MCF 10A (cell line): ENCODE measurements at regions not wholly inside any gene's neighbourhood (a gene's known extent, or its start where the extent isn't known, plus 50 kb on each side); places are given as distances from the start of the nearest gene placed in this dataset.
A peak's percentile ranks its signal among the peaks of the same experiment; 100 is the strongest.

Experiments used
- BruUV-seq: library from RNA; stranded (reverse); fragments of 400-500 nt; replicated peaks from 2 replicates; lab custom pipeline; 2021; lab: Mats Ljungman, UMichigan
- CTCF ChIA-PET: fragments of 300-600 bp; sonication (Branson Sonifier 250); formaldehyde crosslinking; extraction: SDS; loops from one replicate; lab custom pipeline; 2021; ENCODE audit warnings: antibody characterized with exemption, inconsistent platforms; lab: Yijun Ruan, JAX
- POLR2A ChIA-PET: fragments of 300-600, 350-650 bp; sonication (Branson Sonifier 250); formaldehyde crosslinking; extraction: SDS; loops from one replicate; lab custom pipeline; 2020; ENCODE audit warnings: antibody characterized with exemption, inconsistent platforms; lab: Yijun Ruan, JAX
- DNase-seq: peaks from one replicate; pipeline ENCODE4 v3.0.0-alpha.2; 2018; ENCODE audit not compliant: unreplicated experiment
- H3K27ac Mint-ChIP-seq: one replicate; pipeline ENCODE4 v1.8.0; 2022; ENCODE audit warnings: mild to moderate bottlenecking, low read depth, mixed read lengths; ENCODE audit not compliant: unreplicated experiment
- H3K27me3 Mint-ChIP-seq: one replicate; pipeline ENCODE4 v1.8.0; 2022; ENCODE audit warnings: mixed read lengths; ENCODE audit not compliant: insufficient read depth, unreplicated experiment
- H3K36me3 Mint-ChIP-seq: one replicate; pipeline ENCODE4 v1.8.0; 2022; ENCODE audit warnings: mild to moderate bottlenecking, moderate library complexity, mixed read lengths; ENCODE audit not compliant: insufficient read depth, unreplicated experiment
- H3K4me1 Mint-ChIP-seq: one replicate; pipeline ENCODE4 v1.8.0; 2022; ENCODE audit warnings: mixed read lengths; ENCODE audit not compliant: insufficient read depth, unreplicated experiment
- H3K4me3 Mint-ChIP-seq: one replicate; pipeline ENCODE4 v1.8.0; 2022; ENCODE audit warnings: mild to moderate bottlenecking, moderate library complexity, mixed read lengths; ENCODE audit not compliant: unreplicated experiment
- H3K9me3 Mint-ChIP-seq: one replicate; pipeline ENCODE4 v1.8.0; 2022; ENCODE audit warnings: mixed read lengths; ENCODE audit not compliant: unreplicated experiment
- CTCF ChIP-seq: fragments of 200-600 bp; IDR thresholded peaks from one replicate; pipeline ENCODE4 v1.8.0; 2022; ENCODE audit warnings: antibody characterized with exemption, mild to moderate bottlenecking; ENCODE audit not compliant: unreplicated experiment
- intact Hi-C: fragments of 100-400 bp; cut with micrococcal nuclease; formaldehyde crosslinking; loops from 2 replicates; pipeline ENCODE4 v1.14.1; 2022

- no peak overlapping the region for H3K4me3 Mint-ChIP-seq
- intact Hi-C loops = no loop called here
- BruUV-seq = no TSS peak
- H3K27ac Mint-ChIP-seq = no peak overlapping the region
- no peak for DNase-seq
- no peaks in the 10 kb centered on the region for H3K27me3 Mint-ChIP-seq
- ChIA-PET POLR2A (interaction anchor here (1.4 kb wide), 1 partner anchor 32 kb away, joined by 4 read pairs; no protein-coding TSS in a partner anchor), CTCF (no interaction called here)
- TF ChIP-seq CTCF = no peak
- H3K36me3 Mint-ChIP-seq = no peaks in the 10 kb centered on the region
- peaks cover 12% of the 10 kb centered on the region for H3K4me1 Mint-ChIP-seq
- H3K9me3 Mint-ChIP-seq = peaks cover 7% of the 10 kb centered on the region
These were observed 564.0 kb upstream of the JARID2 start for GRCh38 chr6:14681699-14682487.

GRCh38 chr6:14682812-14683211 lies 563.1 kb upstream of the JARID2 start:
- BruUV-seq = no TSS peak
- Mint-ChIP-seq H3K4me3 (no peak overlapping the region), H3K9me3 (no peaks in the 10 kb centered on the region), H3K27me3 (no peaks in the 10 kb centered on the region), H3K36me3 (no peaks in the 10 kb centered on the region), H3K4me1 (peaks cover 12% of the 10 kb centered on the region), H3K27ac (no peak overlapping the region)
- no peak for TF ChIP-seq CTCF
- ChIA-PET POLR2A (interaction anchor here (0.6 kb wide), 1 partner anchor 45 kb away, joined by 3 read pairs; no protein-coding TSS in a partner anchor), CTCF (no interaction called here)
- peak; percentile 42 for DNase-seq
- intact Hi-C loops = no loop called here

GRCh38 chr6:14689639-14690038 lies 556.2 kb upstream of the JARID2 start:
- Mint-ChIP-seq H3K27ac (no peak overlapping the region), H3K9me3 (no peaks in the 10 kb centered on the region), H3K36me3 (no peaks in the 10 kb centered on the region), H3K4me1 (no peaks in the 10 kb centered on the region), H3K27me3 (no peaks in the 10 kb centered on the region), H3K4me3 (no peak overlapping the region)
- ChIA-PET POLR2A (no interaction called here), CTCF (interaction anchor here (0.6 kb wide), 1 partner anchor 14 kb away, joined by 3 read pairs; no protein-coding TSS in a partner anchor)
- BruUV-seq = no TSS peak
- no peak for DNase-seq
- intact Hi-C loops = no loop called here
- TF ChIP-seq CTCF = no peak

- Mint-ChIP-seq H3K4me3 (no peak overlapping the region), H3K9me3 (no peaks in the 10 kb centered on the region), H3K4me1 (no peaks in the 10 kb centered on the region), H3K27ac (no peak overlapping the region), H3K27me3 (no peaks in the 10 kb centered on the region), H3K36me3 (no peaks in the 10 kb centered on the region)
- intact Hi-C loops = no loop called here
- DNase-seq = no peak
- ChIA-PET CTCF (interaction anchor here (0.6 kb wide), 1 partner anchor 13 kb away, joined by 3 read pairs; no protein-coding TSS in a partner anchor), POLR2A (no interaction called here)
- no TSS peak for BruUV-seq
- no peak for TF ChIP-seq CTCF
These were observed 555.5 kb upstream of the JARID2 start for GRCh38 chr6:14690120-14691056.
